ENCODE measurements at regions not wholly inside any gene's neighbourhood (a gene's known extent, or its start where the extent isn't known, plus 50 kb on each side); places are given as distances from the start of the nearest gene placed in this dataset.

DNA sequence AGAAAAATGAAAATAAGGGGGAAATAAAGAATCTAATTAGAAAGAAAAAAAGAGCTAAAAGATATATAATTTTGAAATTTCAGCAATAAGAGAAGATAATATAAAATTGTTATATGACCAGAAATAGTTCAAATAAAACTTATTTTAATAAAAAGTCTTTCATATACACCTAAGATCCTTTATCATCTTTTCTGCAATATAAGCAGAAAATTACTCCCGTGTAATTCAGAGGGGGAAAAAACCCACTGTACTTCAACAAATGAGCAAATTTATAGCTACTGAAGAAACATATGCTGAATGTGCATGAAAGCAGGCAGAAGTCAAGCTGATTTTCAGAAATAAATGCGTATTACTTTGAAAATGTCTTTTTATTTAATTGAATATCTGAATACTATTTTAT, 771.3 kb downstream of the FAT4 start:
- DNase-seq (ENCODE audit: extremely low read depth, low read depth, low spot score) = no peak

- DNase-seq (ENCODE audit: extremely low read depth, low read depth, low spot score) = no peak
These were observed 772.3 kb downstream of the FAT4 start for GRCh38 chr4:126087101-126087500.

DNA sequence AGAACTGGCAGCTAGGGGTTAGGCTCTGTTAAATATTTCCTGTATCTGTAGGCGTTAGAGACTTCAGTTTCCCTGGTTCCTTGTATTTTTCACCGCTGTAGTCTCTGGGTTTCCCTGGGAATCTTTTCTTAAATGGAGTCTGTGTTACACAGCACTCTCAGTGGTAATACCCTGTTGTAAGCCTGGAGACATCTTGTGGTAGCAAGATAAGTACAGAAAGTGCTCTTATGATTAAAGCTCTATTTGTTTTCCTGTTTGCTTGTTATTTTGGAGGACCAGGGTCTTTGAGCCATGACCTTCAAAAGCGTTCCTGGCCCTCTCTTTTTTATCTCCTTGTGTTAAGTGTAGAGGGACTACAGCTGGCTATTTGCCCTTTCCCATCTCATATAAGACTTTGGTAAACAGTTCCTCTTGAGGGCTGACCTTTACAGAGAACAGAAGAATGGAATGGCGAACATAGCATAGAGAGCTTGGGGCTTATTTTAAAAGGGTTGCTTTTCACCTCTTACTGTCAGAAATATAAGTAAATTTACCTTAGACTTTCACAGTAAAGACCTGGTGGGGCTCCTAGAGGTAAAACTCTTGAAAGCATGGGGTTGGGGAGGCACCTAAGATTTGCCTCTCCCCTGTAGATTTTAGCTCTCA, 782.5 kb downstream of the FAT4 start:
- DNase-seq (ENCODE audit: extremely low read depth, low read depth, low spot score) = no peak

- DNase-seq (ENCODE audit: extremely low read depth, low read depth, low spot score) = no peak
These were observed 791.9 kb downstream of the FAT4 start for GRCh38 chr4:126106658-126107057.

- DNase-seq (ENCODE audit: extremely low read depth, low read depth, low spot score) = no peak
These were observed 795.1 kb downstream of the FAT4 start for GRCh38 chr4:126109836-126110235.

DNA sequence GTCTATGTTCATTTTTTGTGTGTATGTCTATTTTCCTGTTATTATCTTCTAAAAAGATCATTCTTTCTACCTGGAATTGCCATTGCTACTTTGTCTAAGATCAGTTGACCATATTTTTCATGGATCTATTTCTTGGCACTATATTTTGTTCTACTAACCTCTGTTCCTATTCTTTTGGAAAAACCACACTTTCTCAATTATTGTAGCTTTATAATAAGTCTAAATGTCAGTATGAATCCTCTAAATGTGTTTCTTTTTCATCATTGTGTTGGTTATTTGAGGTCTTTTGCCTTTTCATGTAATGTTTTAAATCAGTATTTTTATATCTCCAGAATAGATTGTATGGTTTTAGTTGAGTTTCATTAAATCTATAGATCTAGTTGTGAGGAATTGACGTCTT, 798.3 kb downstream of the FAT4 start:
- no peak for DNase-seq (ENCODE audit: extremely low read depth, low read depth, low spot score)

GRCh38 chr4:126123611-126124325, 809.0 kb downstream of the FAT4 start:
- no peak for DNase-seq (ENCODE audit: extremely low read depth, low read depth, low spot score)

DNA sequence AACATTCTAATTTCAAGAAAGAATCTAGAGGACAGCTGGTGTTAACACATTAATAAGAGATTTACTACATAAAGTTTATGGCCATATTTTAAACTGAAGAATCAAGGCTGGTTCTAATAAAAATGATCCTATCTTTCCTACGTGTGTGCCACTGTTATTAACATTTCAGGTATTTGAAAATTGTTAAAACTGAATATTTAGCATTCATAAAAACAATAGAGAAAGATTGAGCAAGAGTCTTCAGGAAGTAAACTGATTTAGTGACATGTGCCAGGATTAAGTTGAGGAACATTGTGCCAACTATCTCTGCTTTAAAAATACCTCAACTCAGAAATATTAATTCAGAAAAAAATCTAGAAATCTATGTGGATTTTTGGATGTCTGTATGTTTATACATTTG, 810.1 kb downstream of the FAT4 start:
- no peak for DNase-seq (ENCODE audit: extremely low read depth, low read depth, low spot score)

GRCh38 chr4:126130215-126130614, 815.5 kb downstream of the FAT4 start:
- DNase-seq (ENCODE audit: extremely low read depth, low read depth, low spot score) = no peak

GRCh38 chr4:126136922-126137781, 822.4 kb downstream of the FAT4 start:
- no peak for DNase-seq (ENCODE audit: extremely low read depth, low read depth, low spot score)

DNA sequence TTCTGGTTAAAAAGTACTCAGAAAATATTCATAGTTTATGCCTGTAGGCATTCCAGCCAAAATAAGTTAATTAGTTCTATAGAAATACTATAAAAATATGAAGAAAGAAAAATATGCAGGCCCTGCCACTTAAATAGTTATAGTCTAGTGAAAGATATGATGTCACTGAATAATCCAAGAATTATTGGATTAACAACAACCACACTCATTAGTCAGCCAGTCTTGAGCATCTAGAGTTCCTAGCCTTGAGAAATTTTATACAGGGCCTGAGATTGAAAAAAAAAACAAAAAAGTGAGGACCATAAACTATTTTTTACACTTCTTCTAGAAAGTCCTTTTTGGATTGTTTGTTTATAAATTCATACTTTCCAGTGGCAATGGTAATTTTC, 823.0 kb downstream of the FAT4 start:
- no peak for DNase-seq (ENCODE audit: extremely low read depth, low read depth, low spot score)

- DNase-seq (ENCODE audit: extremely low read depth, low read depth, low spot score) = no peak
These were observed 829.9 kb downstream of the FAT4 start for GRCh38 chr4:126144543-126145237.

- DNase-seq (ENCODE audit: extremely low read depth, low read depth, low spot score) = no peak
These were observed 853.7 kb downstream of the FAT4 start for GRCh38 chr4:126168484-126168883.

GRCh38 chr4:126172126-126172525, 857.4 kb downstream of the FAT4 start:
- no peak for DNase-seq (ENCODE audit: extremely low read depth, low read depth, low spot score)

DNA sequence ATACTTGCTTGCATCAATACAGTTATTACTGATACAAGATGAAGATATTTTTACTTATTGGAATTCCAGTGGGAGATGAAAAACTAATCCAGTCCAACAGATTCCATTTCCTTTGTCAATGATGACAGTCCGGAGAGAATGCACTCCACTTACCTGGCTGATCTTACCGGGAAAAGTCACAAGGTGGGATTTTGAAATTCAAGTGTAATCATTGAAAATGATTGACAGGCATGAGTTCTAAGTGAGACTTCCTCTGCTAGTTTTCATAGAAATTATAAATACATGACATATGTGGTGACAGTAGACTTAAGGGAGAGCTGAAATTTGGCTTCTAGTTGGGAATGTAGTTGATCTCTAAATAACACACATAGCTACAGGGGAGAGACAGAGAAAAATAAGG, 859.9 kb downstream of the FAT4 start:
- DNase-seq (ENCODE audit: extremely low read depth, low read depth, low spot score) = no peak

DNA sequence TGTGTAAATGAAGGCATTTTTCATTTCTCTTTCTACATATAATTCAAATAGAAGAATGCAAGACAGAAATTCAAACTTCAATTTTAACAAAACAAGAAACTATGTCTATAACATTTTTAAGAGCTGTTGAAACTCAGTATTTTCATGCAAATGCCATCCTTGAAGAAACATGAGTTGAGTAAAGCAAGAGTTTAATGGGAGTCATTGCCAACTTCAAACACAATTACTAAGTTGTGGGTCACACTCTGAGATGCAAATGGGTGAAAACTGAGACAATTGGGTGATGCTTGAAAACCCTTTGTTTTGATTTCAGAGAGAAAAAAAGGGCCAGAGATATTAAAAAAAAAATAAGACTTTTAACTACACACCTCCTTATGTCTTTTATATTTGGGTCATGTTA, 865.9 kb downstream of the FAT4 start:
- DNase-seq (ENCODE audit: extremely low read depth, low read depth, low spot score) = no peak

GRCh38 chr4:126182336-126182735, 867.6 kb downstream of the FAT4 start:
- no peak for DNase-seq (ENCODE audit: extremely low read depth, low read depth, low spot score)

- no peak for DNase-seq (ENCODE audit: extremely low read depth, low read depth, low spot score)
These were observed 868.0 kb downstream of the FAT4 start for GRCh38 chr4:126182786-126183185.

- DNase-seq (ENCODE audit: extremely low read depth, low read depth, low spot score) = no peak
These were observed 868.5 kb downstream of the FAT4 start for GRCh38 chr4:126183206-126183605.

- DNase-seq (ENCODE audit: extremely low read depth, low read depth, low spot score) = no peak
These were observed 876.8 kb downstream of the FAT4 start for GRCh38 chr4:126191536-126191935.

DNA sequence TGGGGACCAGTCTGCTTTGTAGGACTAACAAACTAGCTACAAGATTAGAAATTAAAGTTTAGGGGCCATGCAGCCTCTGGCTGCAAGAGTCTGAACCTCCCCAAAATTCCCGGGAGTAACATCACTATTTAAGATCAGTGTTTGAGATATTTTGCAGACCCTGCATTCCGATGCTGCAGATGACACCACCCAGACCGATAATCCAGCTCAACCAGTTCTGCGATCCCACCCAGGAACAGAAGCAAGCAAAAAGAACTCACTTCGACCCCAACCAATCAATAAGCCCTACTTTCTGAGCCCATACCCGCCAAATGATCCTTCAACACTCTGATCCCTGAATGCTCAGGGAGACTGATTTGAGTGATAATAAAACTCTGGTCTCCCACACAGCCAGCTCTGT, 877.8 kb downstream of the FAT4 start:
- DNase-seq (ENCODE audit: extremely low read depth, low read depth, low spot score) = no peak
